Upper lobe of left lung (tissue), 4 donors: ENCODE measurements at regions not wholly inside any gene's neighbourhood (a gene's known extent, or its start where the extent isn't known, plus 50 kb on each side); places are given as distances from the start of the nearest gene placed in this dataset.

Experiments used
- POLR2A ChIP-seq, 4 donors: fragments of 450-650 bp; IDR thresholded peaks; one replicate each; pipeline ENCODE4 v1.5.1; 2016 to 2017; ENCODE audit warnings: antibody characterized with exemption in 4 of 4, mild to moderate bottlenecking in 2 of 4
- TF ChIP-seq, protein P1 (sequence below), 6 experiments: fragments of 450-650 bp in 4 of 6; fragments of 200-600 bp in 2 of 6; sonication (generic) in 2 of 6; IDR thresholded peaks; one replicate each; pipeline ENCODE4 v1.5.1; 2016 to 2019; ENCODE audit warnings: antibody characterized with exemption in 6 of 6

- TF ChIP-seq POLR2A (IDR thresholded peaks at IDR 0.05): no peak
- TF ChIP-seq, protein P1, sequence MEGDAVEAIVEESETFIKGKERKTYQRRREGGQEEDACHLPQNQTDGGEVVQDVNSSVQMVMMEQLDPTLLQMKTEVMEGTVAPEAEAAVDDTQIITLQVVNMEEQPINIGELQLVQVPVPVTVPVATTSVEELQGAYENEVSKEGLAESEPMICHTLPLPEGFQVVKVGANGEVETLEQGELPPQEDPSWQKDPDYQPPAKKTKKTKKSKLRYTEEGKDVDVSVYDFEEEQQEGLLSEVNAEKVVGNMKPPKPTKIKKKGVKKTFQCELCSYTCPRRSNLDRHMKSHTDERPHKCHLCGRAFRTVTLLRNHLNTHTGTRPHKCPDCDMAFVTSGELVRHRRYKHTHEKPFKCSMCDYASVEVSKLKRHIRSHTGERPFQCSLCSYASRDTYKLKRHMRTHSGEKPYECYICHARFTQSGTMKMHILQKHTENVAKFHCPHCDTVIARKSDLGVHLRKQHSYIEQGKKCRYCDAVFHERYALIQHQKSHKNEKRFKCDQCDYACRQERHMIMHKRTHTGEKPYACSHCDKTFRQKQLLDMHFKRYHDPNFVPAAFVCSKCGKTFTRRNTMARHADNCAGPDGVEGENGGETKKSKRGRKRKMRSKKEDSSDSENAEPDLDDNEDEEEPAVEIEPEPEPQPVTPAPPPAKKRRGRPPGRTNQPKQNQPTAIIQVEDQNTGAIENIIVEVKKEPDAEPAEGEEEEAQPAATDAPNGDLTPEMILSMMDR (IDR thresholded peaks at IDR 0.05): no peak
These were observed 359.5 kb downstream of the INSC start for GRCh38 chr11:15473954-15474837.
